ENCODE measurements at regions not wholly inside any gene's neighbourhood (a gene's known extent, or its start where the extent isn't known, plus 50 kb on each side); places are given as distances from the start of the nearest gene placed in this dataset.

DNA sequence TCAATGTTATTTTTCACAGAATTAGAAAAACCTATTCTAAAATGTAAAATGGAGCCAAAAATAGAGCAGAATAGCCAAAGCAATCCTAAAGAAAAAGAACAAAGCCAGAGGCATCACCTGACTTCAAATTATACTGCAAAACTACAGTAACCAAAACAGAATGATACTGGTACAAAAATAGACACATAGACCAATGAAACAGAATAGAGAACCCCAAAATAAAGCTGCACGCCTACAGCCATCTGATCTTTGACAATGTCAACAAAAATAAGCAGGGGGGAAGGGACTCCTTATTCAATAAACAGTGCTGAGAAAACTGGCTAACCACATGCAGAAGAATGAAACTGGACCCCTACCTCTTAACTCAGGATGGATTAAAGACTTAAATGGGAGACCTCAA lies 65.8 kb upstream of the PDE4D start:
- DNase-seq (ENCODE audit: low read depth): no peak

DNA sequence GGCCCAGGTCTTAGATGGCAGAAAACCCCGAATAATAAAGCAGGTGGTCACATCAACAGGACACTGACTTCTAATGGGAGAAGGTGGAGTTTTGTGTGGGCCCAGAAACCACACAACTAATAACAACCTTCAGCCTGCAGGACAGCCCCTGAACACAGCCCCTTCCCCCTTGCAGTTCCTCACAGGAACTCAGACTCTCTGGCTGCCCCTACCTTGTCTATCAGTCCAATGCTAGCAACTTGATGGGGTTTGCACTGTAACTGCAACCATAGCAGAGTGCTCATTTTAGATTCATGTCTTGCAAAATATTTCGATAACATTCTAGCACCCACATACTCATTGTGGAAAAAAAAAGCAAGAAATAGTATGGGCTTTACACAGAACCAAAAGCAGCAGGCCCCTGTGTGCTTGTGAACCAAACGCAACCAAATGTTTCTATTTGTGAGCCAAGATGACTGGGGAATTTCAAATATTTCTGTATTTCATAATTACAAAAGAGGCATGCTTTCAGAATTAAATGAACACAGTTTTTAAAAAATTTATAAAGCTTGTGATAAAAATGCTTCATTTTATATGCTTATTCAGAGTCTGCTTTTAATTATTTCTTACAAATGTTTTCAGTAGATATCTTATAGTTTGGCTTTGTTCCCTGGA lies 62.7 kb upstream of the PDE4D start:
- DNase-seq (ENCODE audit: low read depth): peak; percentile 32

- DNase-seq (ENCODE audit: low read depth): no peak
These were observed 61.7 kb upstream of the PDE4D start for GRCh38 chr5:59955241-59955640.

GRCh38 chr5:59943452-59944113 lies 50.1 kb upstream of the PDE4D start:
- no peak for DNase-seq (ENCODE audit: low read depth)
